ENCODE measurements at regions not wholly inside any gene's neighbourhood (a gene's known extent, or its start where the extent isn't known, plus 50 kb on each side); places are given as distances from the start of the nearest gene placed in this dataset.
A peak's percentile ranks its signal among the peaks of the same experiment; 100 is the strongest.
"Not testable (repeated sequence)": the region's sequence is repeated elsewhere in the genome, so short reads cannot be mapped to it uniquely, and the experiment has no call there.

- ATAC-seq (replicated peaks in 6 of 8): no peak
- no peak overlapping the region for H3K27ac ChIP-seq
- H3K4me3 ChIP-seq: no peak overlapping the region
- no peaks in the 10 kb centered on the region for H3K4me1 ChIP-seq (replicated peaks in 1 of 2)
- WGBS, 10 experiments: 80 to 88% methylated on average over 1 of the region's 1 CpG; no CpG with 5 or more reads in 8 of the 10 experiments
- in situ Hi-C loops (cut with MboI; ENCODE audit: low pct_unique_long_range_greater_than_20kb in 2 of 9, low sequenced_read_pairs in 9 of 9, unreplicated experiment in 9 of 9): no loop called here
These were observed 148.4 kb upstream of the RIMS1 start for GRCh38 chr6:71737953-71738352.

GRCh38 chr6:71745525-71745924, 140.8 kb upstream of the RIMS1 start:
- H3K27ac ChIP-seq: no peak overlapping the region
- no peak for ATAC-seq (replicated peaks in 6 of 8)
- no peaks in the 10 kb centered on the region for H3K4me1 ChIP-seq (replicated peaks in 1 of 2)
- H3K4me3 ChIP-seq: no peak overlapping the region
- in situ Hi-C loops (cut with MboI; ENCODE audit: low pct_unique_long_range_greater_than_20kb in 2 of 9, low sequenced_read_pairs in 9 of 9, unreplicated experiment in 9 of 9): no loop called here
- 0 to 100% (median 62%) methylated on average over 1 to 5 of the region's 5 CpGs; no CpG with 5 or more reads in 1 of the 10 experiments for WGBS, 10 experiments

GRCh38 chr6:71766146-71766760, 120.1 kb upstream of the RIMS1 start:
- peaks cover 3 to 12% of the 10 kb centered on the region in 2 donors for H3K4me1 ChIP-seq (replicated peaks in 1 of 2)
- peak in 2 of 8 experiments; percentile 7 to 38 for ATAC-seq (replicated peaks in 6 of 8)
- no peak overlapping the region for H3K27ac ChIP-seq
- 0 to 100% (median 52%) methylated on average over 1 to 2 of the region's 2 CpGs for WGBS, 10 experiments
- no peak overlapping the region for H3K4me3 ChIP-seq
- in situ Hi-C loops (cut with MboI; ENCODE audit: low pct_unique_long_range_greater_than_20kb in 2 of 9, low sequenced_read_pairs in 9 of 9, unreplicated experiment in 9 of 9): no loop called here

GRCh38 chr6:71766796-71767195, 119.6 kb upstream of the RIMS1 start:
- in situ Hi-C loops (cut with MboI; ENCODE audit: low pct_unique_long_range_greater_than_20kb in 2 of 9, low sequenced_read_pairs in 9 of 9, unreplicated experiment in 9 of 9): no loop called here
- WGBS, 10 experiments: 0 to 33% (median 9%) methylated on average over 1 to 3 of the region's 3 CpGs; no CpG with 5 or more reads in 4 of the 10 experiments
- peaks cover 3 to 11% of the 10 kb centered on the region in 2 donors for H3K4me1 ChIP-seq (replicated peaks in 1 of 2)
- peak in 3 of 8 experiments; percentile 36 to 76 (median 43) for ATAC-seq (replicated peaks in 6 of 8)
- H3K27ac ChIP-seq: no peak overlapping the region
- H3K4me3 ChIP-seq: no peak overlapping the region

- Histone ChIP-seq H3K4me3 (no peak overlapping the region), H3K4me1 (replicated peaks in 1 of 2) (peaks cover 3 to 9% of the 10 kb centered on the region in 2 donors), H3K27ac (no peak overlapping the region)
- no peak for ATAC-seq (replicated peaks in 6 of 8)
- in situ Hi-C loops (cut with MboI; ENCODE audit: low pct_unique_long_range_greater_than_20kb in 2 of 9, low sequenced_read_pairs in 9 of 9, unreplicated experiment in 9 of 9): no loop called here
- 0 to 80% (median 38%) methylated on average over 1 of the region's 1 CpG; no CpG with 5 or more reads in 5 of the 10 experiments for WGBS, 10 experiments
These were observed 118.0 kb upstream of the RIMS1 start for GRCh38 chr6:71768356-71768755.

GRCh38 chr6:71808865-71809264, 77.5 kb upstream of the RIMS1 start:
- H3K4me1 ChIP-seq (replicated peaks in 1 of 2): no peaks in the 10 kb centered on the region
- 0 to 100% (median 96%) methylated on average over 1 of the region's 1 CpG; no CpG with 5 or more reads in 2 of the 10 experiments for WGBS, 10 experiments
- ATAC-seq (replicated peaks in 6 of 8): no peak
- in situ Hi-C loops (cut with MboI; ENCODE audit: low pct_unique_long_range_greater_than_20kb in 2 of 9, low sequenced_read_pairs in 9 of 9, unreplicated experiment in 9 of 9): no loop called here
- no peak overlapping the region for H3K4me3 ChIP-seq
- H3K27ac ChIP-seq: no peak overlapping the region

- Histone ChIP-seq H3K27ac (no peak overlapping the region), H3K4me1 (replicated peaks in 1 of 2) (no peaks in the 10 kb centered on the region), H3K4me3 (no peak overlapping the region)
- 0 to 100% (median 82%) methylated on average over 1 of the region's 1 CpG for WGBS, 10 experiments
- in situ Hi-C loops (cut with MboI; ENCODE audit: low pct_unique_long_range_greater_than_20kb in 2 of 9, low sequenced_read_pairs in 9 of 9, unreplicated experiment in 9 of 9): no loop called here
- ATAC-seq (replicated peaks in 6 of 8): no peak
These were observed 75.5 kb upstream of the RIMS1 start for GRCh38 chr6:71810880-71811279.

- in situ Hi-C loops (cut with MboI; ENCODE audit: low pct_unique_long_range_greater_than_20kb in 2 of 9, low sequenced_read_pairs in 9 of 9, unreplicated experiment in 9 of 9): no loop called here
These were observed 63.7 kb upstream of the RIMS1 start for GRCh38 chr6:71822625-71823024.

GRCh38 chr6:71832110-71832764, 54.1 kb upstream of the RIMS1 start:
- ATAC-seq (replicated peaks in 6 of 8); H3K4me3 ChIP-seq; in situ Hi-C loops (cut with MboI; ENCODE audit: low pct_unique_long_range_greater_than_20kb in 2 of 9, low sequenced_read_pairs in 9 of 9, unreplicated experiment in 9 of 9); H3K27ac ChIP-seq; H3K4me1 ChIP-seq (replicated peaks in 1 of 2): not testable (repeated sequence)
- WGBS, 10 experiments: 86 to 100% (median 94%) methylated on average over 1 to 14 of the region's 25 CpGs; no CpG with 5 or more reads in 5 of the 10 experiments

More at GRCh38 chr6:71822625-71823024, 63.7 kb upstream of the RIMS1 start:
- Histone ChIP-seq H3K4me3 (no peak overlapping the region), H3K4me1 (replicated peaks in 1 of 2) (no peaks in the 10 kb centered on the region), H3K27ac (no peak overlapping the region)
- WGBS, 10 experiments: 8 to 100% (median 90%) methylated on average over 2 of the region's 2 CpGs; no CpG with 5 or more reads in 1 of the 10 experiments
- ATAC-seq (replicated peaks in 6 of 8): no peak
